Islet precursor cell (in vitro differentiated cells): ENCODE measurements at regions not wholly inside any gene's neighbourhood (a gene's known extent, or its start where the extent isn't known, plus 50 kb on each side); places are given as distances from the start of the nearest gene placed in this dataset.

ENCODE experiments used
- DNase-seq: peaks from one replicate; pipeline ENCODE4 v3.0.0-alpha.2; 2018

- no peak for DNase-seq
These were observed 63.3 kb upstream of the ZFAND5 start for GRCh38 chr9:72428329-72428728.

GRCh38 chr9:72427801-72428200 lies 62.8 kb upstream of the ZFAND5 start:
- DNase-seq, result no peak

- DNase-seq, result no peak
These were observed 59.1 kb upstream of the ZFAND5 start for GRCh38 chr9:72424131-72424530.

GRCh38 chr9:72422214-72422613 lies 57.2 kb upstream of the ZFAND5 start:
- no peak for DNase-seq

- no peak for DNase-seq
These were observed 55.8 kb upstream of the ZFAND5 start for GRCh38 chr9:72420783-72421182.

DNA sequence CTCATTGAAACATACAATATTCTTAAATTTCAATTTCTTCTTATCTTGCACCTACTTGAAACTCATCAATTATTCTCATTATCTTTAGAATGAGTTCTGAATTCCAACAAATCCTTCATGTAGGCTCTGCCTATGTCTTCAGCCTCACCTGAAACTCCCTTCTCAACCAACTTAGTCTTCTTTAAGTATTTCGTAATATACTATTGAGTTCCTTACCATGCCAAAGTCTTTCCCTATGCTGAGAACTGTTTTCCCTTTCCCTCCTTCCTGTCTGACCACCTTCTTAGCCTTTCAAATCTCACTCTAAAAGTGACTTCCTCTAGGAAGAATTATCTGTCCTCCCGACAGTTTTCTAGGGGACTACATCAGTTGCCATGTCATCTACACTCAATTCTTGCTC lies 50.9 kb upstream of the ZFAND5 start:
- DNase-seq, result no peak

DNA sequence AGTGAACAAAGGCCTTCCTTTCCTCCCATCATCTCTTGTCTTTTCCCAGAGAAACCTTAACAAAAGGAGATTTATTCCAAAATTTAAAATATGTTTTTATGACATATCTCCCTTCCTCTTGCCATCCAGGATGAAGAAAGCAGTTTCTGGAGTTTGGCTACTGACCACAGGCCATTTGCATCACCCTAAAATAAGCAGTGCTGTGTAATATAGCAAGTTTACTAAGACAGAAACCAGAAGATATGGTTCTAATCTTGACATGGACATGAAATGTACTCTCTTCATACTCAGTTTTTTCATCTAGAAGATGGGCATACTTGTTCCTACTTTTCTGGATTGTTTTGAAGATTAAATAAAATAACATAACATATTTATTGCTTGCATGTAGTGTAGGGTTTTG lies 50.2 kb upstream of the ZFAND5 start:
- no peak for DNase-seq
